ENCODE measurements at regions not wholly inside any gene's neighbourhood (a gene's known extent, or its start where the extent isn't known, plus 50 kb on each side); places are given as distances from the start of the nearest gene placed in this dataset.

- H3K9me3 ChIP-seq: no peaks in the 10 kb centered on the region
These were observed 446.2 kb upstream of the FSHR start for GRCh38 chr2:49600524-49600923.

GRCh38 chr2:49598231-49598630, 443.9 kb upstream of the FSHR start:
- DNase-seq: no peak
- no peaks in the 10 kb centered on the region for H3K9me3 ChIP-seq

More at GRCh38 chr2:49600524-49600923, 446.2 kb upstream of the FSHR start:
- Histone ChIP-seq H3K4me3 (no peak overlapping the region), H3K36me3 (no peaks in the 10 kb centered on the region), H3K4me1 (no peaks in the 10 kb centered on the region), H3K27ac (no peak overlapping the region), H3K27me3 (no peaks in the 10 kb centered on the region)
- TF ChIP-seq POLR2A (IDR thresholded peaks at IDR 0.05): no peak
- no peak for TF ChIP-seq CTCF (IDR thresholded peaks at IDR 0.05)
- no peak for DNase-seq

GRCh38 chr2:49585921-49586320, 431.6 kb upstream of the FSHR start:
- H3K9me3 ChIP-seq: no peaks in the 10 kb centered on the region
- TF ChIP-seq CTCF (IDR thresholded peaks at IDR 0.05) (no peak), POLR2A (IDR thresholded peaks at IDR 0.05) (no peak)
- no peaks in the 10 kb centered on the region for H3K4me1 ChIP-seq
- no peak for DNase-seq
- H3K4me3 ChIP-seq: no peak overlapping the region
- H3K36me3 ChIP-seq: no peaks in the 10 kb centered on the region
- H3K27ac ChIP-seq: no peak overlapping the region
- no peaks in the 10 kb centered on the region for H3K27me3 ChIP-seq

More at GRCh38 chr2:49598231-49598630, 443.9 kb upstream of the FSHR start:
- Histone ChIP-seq H3K27me3 (no peaks in the 10 kb centered on the region), H3K4me1 (no peaks in the 10 kb centered on the region), H3K27ac (no peak overlapping the region), H3K4me3 (no peak overlapping the region), H3K36me3 (no peaks in the 10 kb centered on the region)
- TF ChIP-seq POLR2A (IDR thresholded peaks at IDR 0.05): no peak
- TF ChIP-seq CTCF (IDR thresholded peaks at IDR 0.05): no peak

GRCh38 chr2:49582946-49583345, 428.6 kb upstream of the FSHR start:
- no peak for TF ChIP-seq POLR2A (IDR thresholded peaks at IDR 0.05)
- TF ChIP-seq CTCF (IDR thresholded peaks at IDR 0.05): no peak

GRCh38 chr2:49577041-49577440, 422.7 kb upstream of the FSHR start:
- TF ChIP-seq POLR2A (IDR thresholded peaks at IDR 0.05) (no peak), CTCF (IDR thresholded peaks at IDR 0.05) (no peak)
- Histone ChIP-seq H3K36me3 (no peaks in the 10 kb centered on the region), H3K9me3 (no peaks in the 10 kb centered on the region), H3K4me3 (no peak overlapping the region), H3K4me1 (no peaks in the 10 kb centered on the region), H3K27ac (no peak overlapping the region), H3K27me3 (no peaks in the 10 kb centered on the region)
- DNase-seq: no peak

More at GRCh38 chr2:49582946-49583345, 428.6 kb upstream of the FSHR start:
- H3K4me3 ChIP-seq: no peak overlapping the region
- H3K27me3 ChIP-seq: no peaks in the 10 kb centered on the region
- H3K36me3 ChIP-seq: no peaks in the 10 kb centered on the region
- DNase-seq: no peak
- no peaks in the 10 kb centered on the region for H3K4me1 ChIP-seq
- no peaks in the 10 kb centered on the region for H3K9me3 ChIP-seq
- H3K27ac ChIP-seq: no peak overlapping the region

- Histone ChIP-seq H3K27ac (no peak overlapping the region), H3K27me3 (no peaks in the 10 kb centered on the region), H3K9me3 (peaks cover 0 to 3% (median 0%) of the 10 kb centered on the region in 4 donors), H3K4me3 (no peak overlapping the region), H3K4me1 (no peaks in the 10 kb centered on the region), H3K36me3 (no peaks in the 10 kb centered on the region)
- TF ChIP-seq POLR2A (IDR thresholded peaks at IDR 0.05) (no peak), CTCF (IDR thresholded peaks at IDR 0.05) (no peak)
- DNase-seq: no peak
These were observed 414.9 kb upstream of the FSHR start for GRCh38 chr2:49569176-49569575.
